ENCODE measurements at regions not wholly inside any gene's neighbourhood (a gene's known extent, or its start where the extent isn't known, plus 50 kb on each side); places are given as distances from the start of the nearest gene placed in this dataset.

DNA sequence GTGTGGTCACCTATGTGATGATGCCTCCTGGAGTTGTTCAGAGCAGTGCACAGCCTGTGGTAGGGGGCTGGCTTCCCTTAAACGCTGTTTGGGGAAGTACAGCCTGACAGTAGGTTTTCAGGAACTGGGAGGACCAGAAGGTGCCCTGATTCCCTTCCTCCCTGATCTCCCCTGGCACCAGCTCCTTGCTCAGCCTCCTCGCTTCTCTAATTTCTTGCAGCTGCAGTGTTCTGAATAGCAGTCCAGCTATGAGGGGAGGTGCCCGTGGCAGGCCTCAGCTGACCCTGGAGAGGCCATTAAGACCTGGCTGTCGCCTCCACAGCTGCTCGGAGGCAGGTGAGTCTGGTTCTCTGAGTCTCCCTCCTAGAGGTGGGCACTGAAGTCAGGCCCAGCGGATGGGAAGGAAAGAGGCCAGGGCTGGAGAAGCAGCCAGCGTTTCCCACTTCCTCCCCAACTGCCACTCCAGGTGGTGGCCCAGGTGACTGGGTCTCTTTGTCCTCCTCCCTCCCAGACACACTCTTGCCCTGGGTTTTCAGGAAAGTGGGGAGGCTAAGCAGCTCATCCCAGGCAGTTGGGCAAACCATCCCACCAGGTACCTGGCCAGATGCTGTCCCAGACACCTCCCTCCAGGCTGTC, 52.0 kb upstream of the RPL11 start:
- no peak for DNase-seq

DNA sequence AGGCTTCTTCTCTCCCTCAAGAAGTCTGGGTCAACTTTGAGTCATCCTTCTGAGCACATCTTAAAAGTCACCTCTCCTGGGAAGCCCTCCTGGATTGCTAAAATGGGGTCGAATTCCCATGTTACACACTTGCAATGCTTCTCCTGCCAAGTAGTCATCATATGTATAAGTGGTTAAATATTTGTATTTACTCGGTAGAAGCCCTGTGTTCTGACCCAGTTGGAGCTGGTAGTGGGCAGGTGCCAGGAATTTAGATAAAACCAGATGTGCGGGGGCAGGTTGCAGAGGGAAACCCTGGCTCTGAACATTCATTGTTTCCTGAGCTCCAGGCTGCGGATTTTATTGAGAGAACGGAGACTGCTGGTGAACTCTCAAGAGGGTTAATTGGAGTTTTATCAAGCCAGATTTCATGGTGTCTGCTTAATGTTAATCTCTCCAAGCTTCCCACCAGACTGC, 52.8 kb upstream of the RPL11 start:
- DNase-seq: no peak

DNA sequence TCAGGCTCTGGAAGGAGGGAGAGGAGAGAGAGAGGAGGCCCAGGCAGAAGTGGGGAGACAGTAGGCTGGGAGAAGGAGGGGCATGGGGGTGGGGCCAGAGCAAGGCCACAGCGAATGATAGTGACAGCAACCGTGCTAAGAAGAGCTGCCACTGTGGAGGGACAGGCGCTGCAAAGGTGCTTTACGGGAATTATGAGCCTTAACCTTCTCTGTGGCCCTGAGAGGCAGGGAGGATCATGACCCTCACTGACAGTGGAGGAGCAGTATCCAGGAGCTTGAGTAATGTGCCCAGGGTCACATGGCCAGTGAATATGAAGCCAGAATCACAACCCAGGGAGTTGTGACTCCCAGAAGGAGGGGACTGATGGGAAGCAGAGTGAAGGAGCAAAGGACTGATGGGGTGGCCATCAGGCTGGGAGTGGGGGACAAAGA, 53.4 kb upstream of the RPL11 start:
- DNase-seq: no peak

DNA sequence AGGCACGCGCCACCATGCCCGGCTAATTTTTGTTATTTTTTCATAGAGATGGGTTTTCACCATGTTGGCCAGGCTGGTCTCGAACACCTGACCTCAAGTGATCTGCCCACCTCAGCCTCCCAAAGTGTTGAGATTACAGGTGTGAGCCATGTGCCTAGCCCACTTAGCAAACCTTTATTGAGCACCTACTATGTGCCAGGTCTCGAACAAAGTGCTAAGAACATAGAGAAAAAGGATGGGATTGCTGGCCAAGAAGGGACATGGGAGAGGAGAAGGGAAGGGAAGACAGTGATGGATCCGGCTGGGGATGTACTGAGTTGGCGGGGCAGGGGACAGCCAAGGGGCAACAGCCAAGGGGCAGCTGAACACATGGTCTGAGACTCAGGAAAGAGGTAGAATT, 55.6 kb upstream of the RPL11 start:
- DNase-seq: no peak

DNA sequence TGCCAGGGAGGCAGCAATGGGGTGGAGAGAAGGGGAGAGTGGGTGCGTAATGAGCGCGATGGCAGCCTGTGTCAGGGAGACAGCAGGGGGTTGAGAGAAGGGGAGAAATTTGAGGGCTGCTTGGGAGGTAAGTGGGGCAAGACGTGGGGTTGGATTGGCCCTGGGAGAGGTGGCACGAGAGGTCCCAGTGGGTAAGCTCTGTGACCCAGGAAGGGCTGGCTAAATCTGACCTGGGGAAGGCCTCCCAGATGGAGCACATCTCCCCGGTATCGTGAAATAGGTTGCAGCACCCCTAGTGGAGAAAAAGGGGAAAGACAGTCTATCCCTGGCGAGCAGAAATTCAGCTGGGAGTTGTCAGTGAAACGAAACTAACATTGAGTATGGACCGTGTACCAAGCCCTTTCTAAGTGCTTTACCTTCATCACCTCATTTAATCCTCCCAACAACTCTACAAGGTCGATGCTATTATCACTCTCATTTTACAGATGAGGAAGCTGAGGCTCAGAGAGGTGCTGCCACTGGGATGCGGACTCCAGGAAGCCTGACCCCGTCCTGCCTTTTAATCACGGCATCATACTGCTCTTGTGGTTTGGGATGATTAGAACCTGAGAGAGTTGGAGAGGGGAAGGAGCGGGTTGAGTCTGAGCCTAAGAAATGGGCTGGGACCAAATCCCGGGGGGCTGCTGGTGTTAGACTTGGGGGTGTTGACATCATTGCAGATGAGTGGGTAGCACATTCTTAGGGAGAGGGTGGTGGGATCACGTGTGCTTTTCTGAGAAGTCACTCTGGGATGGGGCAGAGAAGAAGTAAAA, 56.6 kb upstream of the RPL11 start:
- peak; percentile 82 for DNase-seq

DNA sequence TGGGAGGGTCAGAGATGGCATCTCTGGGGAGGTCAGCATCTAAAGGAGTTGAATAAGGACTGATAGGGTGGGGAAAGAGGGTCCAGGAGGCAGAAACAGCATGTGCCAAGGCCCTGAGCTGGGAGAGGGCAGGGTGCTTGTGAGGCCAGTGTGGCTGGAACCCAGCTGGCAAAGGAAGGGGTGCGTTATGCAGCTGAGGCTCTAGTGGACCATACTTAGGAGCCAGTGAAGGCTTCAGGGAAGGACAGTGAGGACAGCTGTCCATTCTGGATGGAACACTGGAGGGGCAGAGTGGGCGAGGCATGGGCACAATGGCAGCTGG, 57.1 kb upstream of the RPL11 start:
- no peak for DNase-seq

DNA sequence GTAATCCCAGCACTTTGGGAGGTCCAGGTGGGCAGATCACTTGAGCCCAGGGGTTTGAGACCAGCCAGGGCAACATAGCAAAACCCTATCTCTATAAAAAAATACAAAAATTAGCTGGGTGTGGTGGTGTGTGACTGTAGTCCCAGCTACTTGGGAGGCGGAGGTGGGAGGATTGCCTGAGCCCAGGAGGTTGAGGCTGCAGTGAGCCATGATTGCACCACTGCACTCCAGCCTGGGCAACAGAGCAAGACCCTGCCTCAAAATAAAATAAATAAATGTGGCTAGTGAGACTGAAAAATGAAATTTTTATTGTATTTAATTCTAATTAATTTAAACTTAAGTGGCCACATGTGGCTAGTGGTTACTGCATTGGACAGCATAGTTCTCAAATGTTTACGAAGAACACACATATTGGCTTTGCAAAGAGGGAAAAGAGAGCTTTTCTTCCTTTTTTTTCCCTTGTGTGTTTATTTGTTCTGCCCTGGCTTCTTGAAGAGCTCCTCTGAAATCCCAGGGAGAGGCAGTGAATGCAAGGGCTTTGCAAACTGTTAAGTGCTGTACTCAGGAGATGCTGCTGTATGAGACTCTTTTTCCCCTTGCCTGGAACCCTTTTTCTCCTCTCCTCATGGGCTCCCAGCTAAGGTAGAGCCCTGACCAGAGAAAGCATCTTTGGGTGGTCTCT, 59.0 kb upstream of the RPL11 start:
- no peak for DNase-seq

DNA sequence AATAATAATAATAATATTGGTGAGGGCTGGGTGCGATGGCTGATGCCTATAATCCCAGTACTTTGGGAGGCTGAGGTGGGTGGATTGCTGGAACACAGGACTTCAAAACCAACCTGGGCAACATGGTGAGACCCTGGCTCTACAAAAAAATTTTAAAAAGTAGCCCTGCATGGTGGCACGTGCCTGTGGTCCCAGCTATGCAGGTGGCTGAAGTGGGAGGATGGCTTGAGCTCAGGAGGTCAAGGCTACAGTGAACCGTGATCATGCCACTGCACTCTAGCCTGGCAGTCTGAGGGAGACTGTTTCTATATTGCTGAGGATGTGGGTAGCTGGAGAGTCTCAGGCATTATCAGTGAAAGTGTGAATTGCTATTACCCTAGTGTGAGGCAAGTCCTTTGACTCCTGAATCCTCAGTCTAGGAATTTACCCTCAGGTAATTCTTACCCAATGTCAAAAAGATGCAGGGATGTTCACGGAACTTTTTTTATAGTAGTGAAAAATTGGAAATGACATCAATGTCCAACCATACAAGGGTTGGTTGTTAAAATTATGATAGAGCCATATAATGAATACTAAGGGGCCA, 61.8 kb upstream of the RPL11 start:
- no peak for DNase-seq

DNA sequence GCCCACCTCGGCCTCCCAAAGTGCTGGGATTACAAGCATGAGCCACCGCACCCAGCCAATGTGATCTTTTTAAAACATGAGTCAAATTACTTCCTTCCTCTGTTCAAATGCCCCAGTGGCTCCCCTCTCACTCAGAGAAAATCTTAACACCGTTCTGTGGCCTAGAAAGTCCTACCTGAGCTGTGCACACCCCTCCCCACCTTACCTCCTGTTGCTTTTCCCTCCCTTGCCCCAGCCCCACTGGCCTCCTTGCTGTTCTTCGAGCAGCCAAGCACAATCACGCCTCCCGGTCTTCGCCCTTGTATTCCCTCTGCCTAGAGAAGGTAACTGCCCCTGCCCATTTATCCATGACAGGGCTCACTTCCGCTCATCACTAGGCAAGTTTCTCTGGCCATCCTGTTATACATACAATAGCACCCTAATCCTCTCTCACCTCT, 62.6 kb upstream of the RPL11 start:
- DNase-seq: no peak

DNA sequence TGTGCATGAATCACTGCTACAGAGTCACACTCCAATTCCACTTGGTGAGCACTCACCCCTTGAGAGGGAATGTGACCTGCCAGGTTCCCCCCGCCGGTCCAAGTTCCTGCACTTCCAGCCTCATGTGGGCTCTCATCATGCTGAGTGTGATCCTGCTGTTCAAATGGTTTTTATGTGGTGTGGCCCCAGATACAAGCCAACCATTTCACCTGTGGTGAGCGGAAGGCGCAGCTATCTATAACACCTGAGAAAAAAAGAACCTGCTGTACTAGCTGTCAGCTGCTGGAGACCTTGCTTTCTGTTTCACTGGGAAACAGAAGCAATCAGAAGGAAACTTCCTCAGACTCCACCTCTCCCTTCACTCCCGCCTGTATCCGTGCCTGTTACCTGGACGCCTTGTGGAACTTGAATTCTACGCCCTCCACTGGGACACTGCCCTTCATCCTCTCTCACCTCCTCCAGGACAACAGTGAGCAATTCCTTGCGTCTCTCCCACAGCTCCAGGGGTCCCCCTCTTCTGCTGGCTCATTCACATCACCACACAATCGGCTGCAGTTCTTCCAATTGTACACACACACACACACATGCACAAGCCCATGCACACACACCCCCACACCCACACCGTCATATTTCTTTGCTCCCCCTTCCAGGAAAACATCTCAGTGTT, 64.4 kb upstream of the RPL11 start:
- no peak for DNase-seq

DNA sequence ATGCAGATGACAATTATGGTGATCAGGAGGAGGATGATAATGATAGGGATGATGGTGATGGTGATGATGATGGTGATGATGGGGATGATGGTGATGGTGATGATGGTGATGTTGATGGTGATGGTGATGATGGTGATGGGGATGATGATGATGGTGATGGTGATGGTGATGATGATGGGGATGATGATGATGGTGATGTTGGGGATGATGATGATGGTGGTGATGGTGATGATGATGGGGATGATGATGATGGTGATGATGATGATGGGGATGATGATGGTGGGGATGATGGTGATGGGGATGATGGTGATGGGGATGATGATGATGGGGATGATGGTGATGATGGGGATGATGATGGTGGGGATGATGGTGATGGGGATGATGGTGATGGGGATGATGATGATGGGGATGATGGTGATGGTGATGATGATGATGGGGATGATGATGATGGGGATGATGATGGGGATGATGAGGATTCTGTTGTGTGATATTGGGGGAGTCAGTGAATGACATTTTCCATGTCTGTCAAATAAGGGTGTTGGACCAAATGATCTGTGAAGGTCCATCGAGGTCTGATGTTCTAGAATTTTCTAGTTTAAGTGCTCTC, 65.6 kb upstream of the RPL11 start:
- no peak for DNase-seq

DNA sequence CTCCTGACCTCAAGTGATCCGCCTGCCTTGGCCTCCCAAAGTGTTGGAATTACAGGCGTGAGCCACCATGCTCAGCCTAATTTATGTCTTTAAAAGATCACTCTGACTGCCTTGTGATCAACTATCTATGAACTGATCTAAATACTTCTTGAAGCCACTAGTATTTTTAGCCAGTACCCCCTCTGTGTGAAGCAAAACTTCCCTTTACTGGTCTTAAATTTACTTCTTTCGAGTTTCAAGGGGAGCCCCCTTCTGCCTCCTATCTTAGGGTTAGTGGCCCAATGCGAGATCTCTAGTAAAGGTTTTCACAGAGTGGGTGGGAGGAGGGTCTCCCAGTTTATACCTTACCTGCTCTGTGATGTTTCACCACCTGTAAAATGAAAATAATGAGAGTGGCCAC, 66.1 kb upstream of the RPL11 start:
- DNase-seq: no peak

DNA sequence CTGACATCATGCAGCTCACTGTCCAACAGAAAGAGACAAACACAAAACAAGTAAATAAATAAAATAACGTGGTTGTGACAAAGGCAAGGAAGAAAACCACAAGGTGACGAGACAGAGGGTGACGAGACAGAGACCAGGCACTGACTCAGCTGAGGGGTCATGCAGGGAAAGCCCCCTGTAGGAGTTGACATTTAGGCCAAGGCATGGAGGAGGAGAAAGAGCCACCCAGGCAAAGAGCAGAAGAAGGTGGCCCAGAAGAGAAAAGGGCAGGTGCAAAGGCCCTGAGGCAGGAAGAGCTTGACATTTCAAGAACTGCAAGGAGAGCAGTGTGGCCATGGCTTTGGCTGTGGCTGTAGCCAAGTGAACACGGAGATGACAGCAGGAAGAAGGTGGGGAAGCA, 65.1 kb upstream of the ID3 start:
- DNase-seq: no peak

DNA sequence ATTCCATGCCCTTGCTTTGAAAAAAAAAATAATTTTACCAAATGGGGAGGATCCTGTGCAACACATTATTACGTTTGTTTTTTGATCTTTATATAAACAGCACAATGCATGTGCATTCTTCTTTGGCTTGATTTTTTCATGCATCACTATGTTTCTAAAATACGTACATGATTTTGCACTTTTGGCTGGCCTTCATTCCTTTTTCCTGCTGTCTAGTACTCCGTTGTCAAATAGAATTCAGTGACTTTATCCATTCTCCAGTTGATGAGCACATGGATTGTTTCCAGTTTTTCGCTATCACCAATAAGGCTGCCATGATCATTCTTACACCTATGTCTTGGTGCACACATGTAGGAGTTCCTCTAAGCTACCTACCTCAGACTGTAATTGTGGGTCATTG, 63.0 kb upstream of the ID3 start:
- DNase-seq: no peak

DNA sequence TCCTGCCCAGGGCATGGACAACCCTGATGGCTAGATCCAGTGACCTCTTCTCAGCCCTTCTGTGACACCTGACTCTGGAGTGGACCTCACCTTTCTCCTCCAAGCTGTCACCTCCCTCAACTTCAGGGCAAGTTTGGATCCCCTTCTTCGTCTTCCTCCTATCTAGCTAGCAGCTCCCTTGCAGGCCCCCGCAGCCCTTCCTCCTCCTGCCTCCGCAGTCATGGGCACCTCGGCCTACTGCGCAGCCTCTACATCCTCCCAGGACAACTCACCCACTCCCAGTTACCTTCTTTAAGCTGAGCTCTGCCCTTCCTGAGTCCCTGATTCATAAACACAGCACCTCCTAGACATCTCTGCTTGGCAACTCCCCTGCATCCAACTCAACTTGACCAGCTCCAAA, 61.3 kb upstream of the ID3 start:
- no peak for DNase-seq

DNA sequence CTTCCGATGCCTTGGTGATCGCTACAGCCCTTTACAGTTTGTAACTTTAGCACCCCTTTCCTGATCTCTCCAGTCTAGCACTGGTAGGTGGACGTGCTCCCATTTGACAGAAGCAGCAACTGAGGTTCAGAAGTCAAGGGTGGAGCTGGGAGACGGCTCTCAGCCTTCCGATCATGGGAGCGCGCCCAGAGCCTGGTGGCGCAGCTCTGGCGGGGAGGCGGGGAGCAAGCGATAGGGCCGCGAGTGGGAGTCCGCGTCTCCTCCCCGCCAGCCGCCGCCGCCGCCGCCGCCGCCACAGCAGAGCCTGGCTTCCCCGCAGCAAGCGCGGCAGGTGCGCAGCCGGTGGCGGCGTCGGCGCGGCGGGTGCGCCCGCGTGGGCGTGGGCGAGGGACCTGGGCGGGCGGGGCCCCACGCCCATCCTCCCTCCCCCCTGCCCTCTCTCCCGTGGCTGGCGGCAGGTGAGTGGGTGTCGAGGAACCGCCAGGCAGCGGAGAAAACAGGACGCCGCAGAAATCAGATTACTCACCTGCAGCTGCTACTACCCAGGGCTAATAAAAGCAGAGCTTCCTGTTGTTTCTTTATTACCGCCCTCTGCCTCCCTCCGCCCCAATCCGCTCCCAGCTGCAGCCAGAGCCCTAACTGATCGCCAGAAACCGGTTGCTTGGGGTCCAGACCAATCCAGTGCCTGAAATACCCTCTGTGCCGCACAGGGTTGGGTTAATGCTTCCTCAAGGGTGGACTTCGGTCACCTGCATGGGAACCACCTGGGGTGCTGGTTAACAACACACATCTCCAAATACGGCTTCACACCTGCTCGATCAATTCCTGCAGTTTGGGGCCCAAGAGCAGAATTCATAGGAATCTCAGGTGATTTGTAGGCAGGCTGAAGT, 60.2 kb upstream of the ID3 start:
- no peak for DNase-seq

DNA sequence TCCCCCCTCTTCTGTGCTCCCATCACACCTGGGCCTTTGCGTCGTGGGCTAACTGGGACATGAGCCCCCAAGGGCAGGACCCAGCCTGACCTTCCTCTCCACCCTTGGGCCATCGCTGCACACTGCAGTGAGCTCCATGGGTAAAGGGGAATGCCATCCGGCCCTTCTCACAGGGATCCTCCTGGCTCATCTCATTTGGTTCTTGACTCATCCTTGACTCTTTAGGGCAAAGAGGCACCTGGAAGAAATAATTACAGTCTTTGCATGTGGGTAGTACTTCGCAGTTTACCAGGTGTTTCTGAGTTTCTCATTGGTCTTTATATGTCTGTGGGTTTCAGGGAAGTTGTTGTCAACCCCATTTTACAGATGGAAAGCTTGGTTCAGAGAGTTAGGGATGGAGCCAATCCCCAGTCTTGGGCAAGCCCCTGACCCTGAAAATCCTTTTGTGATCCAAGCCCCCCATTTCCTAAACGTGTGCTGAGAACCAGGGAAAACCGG, 59.3 kb upstream of the ID3 start:
- no peak for DNase-seq

DNA sequence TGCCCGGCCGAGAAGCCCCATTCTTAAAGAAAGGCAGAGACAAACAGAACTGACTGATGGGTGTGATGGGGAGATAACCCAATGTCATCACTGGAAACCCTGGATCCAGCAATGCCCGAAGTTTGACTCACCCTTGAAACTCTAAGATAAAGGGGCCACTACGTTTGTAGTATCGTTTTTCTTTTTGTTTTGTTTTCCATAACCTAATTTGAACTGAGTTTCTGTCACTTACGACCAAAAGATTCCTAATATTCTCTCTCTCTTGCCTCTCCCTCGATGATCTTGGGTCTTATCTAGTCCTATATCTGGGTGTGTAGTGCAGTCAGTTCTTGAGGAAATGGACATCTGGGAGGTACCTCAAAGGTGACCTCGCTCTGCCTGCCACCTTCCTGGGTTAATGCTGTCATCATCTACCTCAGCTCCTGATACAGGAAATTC, 57.8 kb upstream of the ID3 start:
- DNase-seq: no peak

DNA sequence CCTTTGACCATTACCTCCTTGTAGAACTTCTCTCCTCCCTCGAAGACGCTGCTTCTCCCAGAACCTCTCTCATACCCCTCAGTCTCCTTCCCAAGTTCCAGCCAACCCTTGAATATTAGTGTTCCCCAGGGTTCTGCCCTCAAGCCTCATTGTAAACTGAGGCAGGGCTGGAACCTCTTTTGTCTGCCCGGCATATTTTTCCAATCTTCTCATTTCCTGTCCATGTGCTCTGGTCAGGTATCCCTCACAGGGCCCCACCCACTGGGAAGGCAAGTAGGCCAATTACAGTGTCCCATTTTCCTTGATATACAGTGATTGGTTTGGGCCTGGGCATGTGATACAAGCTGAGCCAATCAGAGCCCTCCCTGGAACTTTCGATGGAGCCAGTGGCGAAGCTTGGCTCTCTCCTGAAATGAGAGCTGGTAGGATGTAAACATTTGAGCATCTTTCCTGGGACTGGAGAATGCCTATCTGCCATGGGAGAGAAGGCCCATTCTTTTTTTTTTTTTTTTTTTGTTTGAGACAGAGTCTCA, 57.1 kb upstream of the ID3 start:
- no peak for DNase-seq

DNA sequence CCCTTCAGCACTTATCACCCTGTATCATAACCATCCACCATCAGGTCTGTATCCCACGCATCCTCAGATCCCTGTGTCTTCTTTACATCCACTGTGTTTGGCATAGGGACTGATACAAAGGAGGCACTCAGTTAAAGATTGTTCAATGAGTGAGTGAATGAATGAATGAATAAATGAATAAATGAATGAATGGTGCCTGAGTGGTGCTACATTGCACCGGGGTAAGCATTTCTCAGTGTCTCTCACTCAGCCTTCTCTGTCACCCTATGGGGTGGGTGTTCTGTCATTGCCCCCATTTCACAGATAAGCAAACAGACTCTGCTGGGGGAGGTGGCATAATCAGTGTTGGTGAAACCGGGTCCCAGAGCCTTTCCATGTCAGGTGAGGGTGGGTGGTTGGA, 56.6 kb upstream of the ID3 start:
- DNase-seq: no peak

DNA sequence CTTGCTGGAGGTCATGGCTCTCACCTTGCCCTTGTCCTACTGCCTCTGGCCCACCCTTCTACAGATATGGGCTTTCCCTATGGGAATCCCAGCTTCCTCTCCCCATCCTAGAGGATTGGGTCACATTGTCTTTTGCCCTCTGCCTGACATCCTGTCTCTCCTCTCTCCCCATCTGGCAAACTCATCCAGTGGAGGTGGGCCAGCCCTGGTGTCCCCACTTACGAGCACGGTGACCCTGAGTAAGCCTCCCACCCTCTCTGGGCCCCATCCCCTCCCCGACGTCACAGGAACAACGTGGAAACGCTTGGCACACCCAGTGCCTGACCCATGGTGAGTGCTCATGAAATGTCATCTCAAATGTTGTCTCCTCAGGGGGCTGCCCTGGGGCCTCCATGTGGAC, 56.1 kb upstream of the ID3 start:
- DNase-seq: no peak

All from fibroblast of upper back skin (primary cell).